ENCODE measurements at regions not wholly inside any gene's neighbourhood (a gene's known extent, or its start where the extent isn't known, plus 50 kb on each side); places are given as distances from the start of the nearest gene placed in this dataset.

GRCh38 chr5:61687371-61687770 is 355.3 kb downstream of the ZSWIM6 start:
- no peak for DNase-seq
- no peaks in the 10 kb centered on the region for H3K36me3 Mint-ChIP-seq (ENCODE audit: low read depth)
- no peaks in the 10 kb centered on the region for H3K4me1 Mint-ChIP-seq
- no peak for ATAC-seq
- no peaks in the 10 kb centered on the region for H3K9me3 ChIP-seq (ENCODE audit: control insufficient read depth, low read length, poor library complexity, severe bottlenecking)
- H3K27me3 Mint-ChIP-seq = peaks cover 41% of the 10 kb centered on the region
- H3K4me3 Mint-ChIP-seq = no peak overlapping the region
- no peak overlapping the region for H3K27ac Mint-ChIP-seq

- no peaks in the 10 kb centered on the region for H3K9me3 ChIP-seq (ENCODE audit: control insufficient read depth, low read length, poor library complexity, severe bottlenecking)
- Mint-ChIP-seq H3K4me1 (no peaks in the 10 kb centered on the region), H3K27me3 (peaks cover 41% of the 10 kb centered on the region), H3K4me3 (no peak overlapping the region), H3K27ac (no peak overlapping the region), H3K36me3 (ENCODE audit: low read depth) (no peaks in the 10 kb centered on the region)
- DNase-seq (no peak), ATAC-seq (no peak)
Measured at GRCh38 chr5:61689153-61689846, 357.2 kb downstream of the ZSWIM6 start.

- Mint-ChIP-seq H3K36me3 (ENCODE audit: low read depth) (no peaks in the 10 kb centered on the region), H3K4me3 (no peak overlapping the region), H3K27ac (no peak overlapping the region), H3K4me1 (no peaks in the 10 kb centered on the region), H3K27me3 (peaks cover 11% of the 10 kb centered on the region)
- DNase-seq = no peak
- no peaks in the 10 kb centered on the region for H3K9me3 ChIP-seq (ENCODE audit: control insufficient read depth, low read length, poor library complexity, severe bottlenecking)
- no peak for ATAC-seq
Measured at GRCh38 chr5:61697809-61698558, 365.9 kb downstream of the ZSWIM6 start.

DNA sequence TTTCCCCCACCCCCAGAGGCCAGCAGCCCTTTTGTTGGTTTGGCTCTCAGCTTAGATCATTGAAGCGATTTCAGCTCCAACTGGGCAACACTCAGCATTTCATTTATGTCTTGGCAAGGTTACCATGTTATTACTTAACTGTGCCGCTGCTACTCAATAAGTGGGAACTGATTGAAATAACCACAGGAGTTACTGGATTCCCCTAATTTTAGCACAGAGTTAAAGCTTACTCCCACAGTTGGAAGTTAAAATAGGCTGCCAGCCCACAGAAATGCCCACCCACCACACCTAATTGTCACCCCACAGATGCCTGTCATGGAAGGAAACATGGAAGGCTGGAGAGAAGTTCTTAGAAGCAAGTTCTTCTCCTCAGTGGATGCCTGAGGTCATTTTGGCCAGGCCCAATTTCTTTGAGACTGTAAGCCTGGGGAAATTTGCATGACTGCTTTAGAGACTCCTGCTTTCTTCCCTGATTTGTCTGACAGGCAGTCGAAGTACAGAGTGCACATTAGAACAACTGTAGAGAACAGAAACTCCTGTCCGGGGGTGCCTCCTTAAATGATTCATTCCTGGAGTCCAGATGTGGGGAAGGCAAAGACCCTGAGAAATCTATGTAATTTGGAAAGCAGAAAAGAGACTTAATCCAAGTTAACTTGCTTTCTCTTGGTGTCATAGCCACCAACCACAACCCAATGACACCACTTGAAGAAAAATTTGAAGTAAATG is 370.0 kb downstream of the ZSWIM6 start:
- no peak for ATAC-seq
- Mint-ChIP-seq H3K4me3 (no peak overlapping the region), H3K27me3 (peaks cover 16% of the 10 kb centered on the region), H3K36me3 (ENCODE audit: low read depth) (no peaks in the 10 kb centered on the region), H3K4me1 (no peaks in the 10 kb centered on the region), H3K27ac (no peak overlapping the region)
- H3K9me3 ChIP-seq (ENCODE audit: control insufficient read depth, low read length, poor library complexity, severe bottlenecking) = no peaks in the 10 kb centered on the region
- no peak for DNase-seq

DNA sequence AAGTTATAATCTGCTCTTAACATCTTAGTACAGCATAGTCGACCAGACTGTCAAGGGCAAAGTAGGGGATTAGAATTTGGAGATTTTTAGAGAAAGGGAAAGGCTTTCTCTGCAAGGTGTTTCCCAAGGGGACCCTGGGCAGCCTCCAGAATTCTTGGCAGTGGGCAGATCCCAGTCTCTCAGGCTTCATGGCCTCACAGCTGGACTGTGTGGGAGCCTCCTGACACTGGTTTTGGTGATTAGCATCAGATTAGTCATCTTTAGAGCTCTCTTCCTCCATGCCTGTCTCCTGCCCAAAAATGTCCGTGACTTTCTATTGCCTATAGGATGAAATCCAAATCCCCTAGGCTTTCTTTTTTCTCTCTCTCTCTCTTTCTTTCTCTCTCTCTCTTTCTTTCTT is 370.7 kb downstream of the ZSWIM6 start:
- no peak overlapping the region for H3K27ac Mint-ChIP-seq
- H3K9me3 ChIP-seq (ENCODE audit: control insufficient read depth, low read length, poor library complexity, severe bottlenecking) = no peaks in the 10 kb centered on the region
- H3K4me1 Mint-ChIP-seq = no peaks in the 10 kb centered on the region
- DNase-seq (no peak), ATAC-seq (no peak)
- no peaks in the 10 kb centered on the region for H3K36me3 Mint-ChIP-seq (ENCODE audit: low read depth)
- H3K27me3 Mint-ChIP-seq = peaks cover 16% of the 10 kb centered on the region
- no peak overlapping the region for H3K4me3 Mint-ChIP-seq

DNA sequence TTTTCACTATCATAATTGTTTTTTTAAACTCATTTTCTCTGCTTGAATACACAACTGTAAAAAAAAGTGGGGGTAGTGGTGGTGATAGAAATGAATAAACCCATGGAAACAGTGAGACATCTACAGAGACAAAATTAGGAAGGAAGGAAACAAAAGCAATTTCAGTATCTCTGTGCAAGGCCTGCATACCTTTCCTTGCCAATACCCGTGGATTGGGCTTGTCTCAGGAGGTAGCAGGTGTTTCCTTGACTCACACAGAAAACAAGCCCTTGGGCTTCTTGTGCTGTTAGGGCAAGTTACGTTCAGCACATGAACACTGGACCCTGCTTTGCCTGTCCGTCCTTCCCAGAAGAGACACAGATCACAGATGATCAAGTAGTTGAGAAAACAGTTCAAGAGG is 372.2 kb downstream of the ZSWIM6 start:
- DNase-seq = no peak
- no peaks in the 10 kb centered on the region for H3K36me3 Mint-ChIP-seq (ENCODE audit: low read depth)
- ATAC-seq = no peak
- no peak overlapping the region for H3K4me3 Mint-ChIP-seq
- no peak overlapping the region for H3K27ac Mint-ChIP-seq
- H3K27me3 Mint-ChIP-seq = peaks cover 10% of the 10 kb centered on the region
- H3K4me1 Mint-ChIP-seq = no peaks in the 10 kb centered on the region
- no peaks in the 10 kb centered on the region for H3K9me3 ChIP-seq (ENCODE audit: control insufficient read depth, low read length, poor library complexity, severe bottlenecking)

GRCh38 chr5:61706751-61707150 is 374.7 kb downstream of the ZSWIM6 start:
- no peak overlapping the region for H3K4me3 Mint-ChIP-seq

DNA sequence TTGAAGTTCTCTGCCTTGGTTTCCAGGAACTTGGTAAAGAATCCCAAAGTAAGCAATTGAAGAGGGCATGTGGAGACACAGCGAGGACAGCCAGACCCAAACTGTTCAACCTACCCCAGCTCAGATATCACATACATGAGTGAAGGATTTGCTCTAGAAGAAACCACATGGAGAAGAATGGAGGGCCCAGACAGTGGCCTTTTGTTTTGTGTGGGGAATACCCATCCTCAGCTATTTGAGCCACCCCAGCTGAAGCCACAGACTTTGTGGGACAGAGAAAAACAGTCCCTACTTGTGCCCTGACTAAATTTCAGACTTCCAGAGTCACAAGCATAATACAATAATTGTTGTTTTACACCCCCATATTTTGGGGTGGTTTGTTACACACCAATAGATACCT is 387.1 kb downstream of the ZSWIM6 start:
- no peaks in the 10 kb centered on the region for H3K27me3 Mint-ChIP-seq
- no peak overlapping the region for H3K27ac Mint-ChIP-seq
- H3K36me3 Mint-ChIP-seq (ENCODE audit: low read depth) = no peaks in the 10 kb centered on the region
- ATAC-seq (no peak), DNase-seq (no peak)
- H3K4me1 Mint-ChIP-seq = no peaks in the 10 kb centered on the region
- no peak overlapping the region for H3K4me3 Mint-ChIP-seq
- H3K9me3 ChIP-seq (ENCODE audit: control insufficient read depth, low read length, poor library complexity, severe bottlenecking) = no peaks in the 10 kb centered on the region

More at GRCh38 chr5:61706751-61707150, 374.7 kb downstream of the ZSWIM6 start:
- peaks cover 5% of the 10 kb centered on the region for H3K27me3 Mint-ChIP-seq
- no peak for ATAC-seq
- H3K9me3 ChIP-seq (ENCODE audit: control insufficient read depth, low read length, poor library complexity, severe bottlenecking) = no peaks in the 10 kb centered on the region
- no peak overlapping the region for H3K27ac Mint-ChIP-seq
- no peak for DNase-seq
- no peaks in the 10 kb centered on the region for H3K4me1 Mint-ChIP-seq
- no peaks in the 10 kb centered on the region for H3K36me3 Mint-ChIP-seq (ENCODE audit: low read depth)

DNA sequence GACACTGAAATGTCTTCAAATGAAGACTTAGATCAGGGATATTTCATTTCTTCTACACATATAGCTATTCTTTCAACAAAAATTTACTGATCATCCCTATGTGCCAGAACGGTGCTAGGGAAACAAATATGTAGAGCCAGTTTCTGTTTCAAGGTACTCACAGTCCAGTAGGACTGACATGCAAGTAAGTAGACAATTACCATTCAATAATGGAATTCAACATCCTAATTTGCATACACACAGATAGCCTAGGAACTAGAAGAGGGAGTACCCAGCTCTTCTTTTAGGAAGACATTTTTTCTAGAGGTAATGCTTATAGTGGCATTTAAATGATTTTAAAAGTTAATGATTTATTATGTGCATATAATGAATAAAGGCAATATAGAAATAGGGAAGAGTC is 388.8 kb downstream of the ZSWIM6 start:
- Mint-ChIP-seq H3K36me3 (ENCODE audit: low read depth) (no peaks in the 10 kb centered on the region), H3K27ac (no peak overlapping the region), H3K4me3 (no peak overlapping the region), H3K4me1 (no peaks in the 10 kb centered on the region), H3K27me3 (peaks cover 4% of the 10 kb centered on the region)
- DNase-seq (no peak), ATAC-seq (no peak)
- H3K9me3 ChIP-seq (ENCODE audit: control insufficient read depth, low read length, poor library complexity, severe bottlenecking) = no peaks in the 10 kb centered on the region

GRCh38 chr5:61724102-61724501 is 392.0 kb downstream of the ZSWIM6 start:
- H3K27ac Mint-ChIP-seq = no peak overlapping the region
- peaks cover 10% of the 10 kb centered on the region for H3K27me3 Mint-ChIP-seq
- H3K4me3 Mint-ChIP-seq = no peak overlapping the region
- no peaks in the 10 kb centered on the region for H3K9me3 ChIP-seq (ENCODE audit: control insufficient read depth, low read length, poor library complexity, severe bottlenecking)
- no peaks in the 10 kb centered on the region for H3K36me3 Mint-ChIP-seq (ENCODE audit: low read depth)
- no peak for ATAC-seq
- no peaks in the 10 kb centered on the region for H3K4me1 Mint-ChIP-seq
- no peak for DNase-seq

DNA sequence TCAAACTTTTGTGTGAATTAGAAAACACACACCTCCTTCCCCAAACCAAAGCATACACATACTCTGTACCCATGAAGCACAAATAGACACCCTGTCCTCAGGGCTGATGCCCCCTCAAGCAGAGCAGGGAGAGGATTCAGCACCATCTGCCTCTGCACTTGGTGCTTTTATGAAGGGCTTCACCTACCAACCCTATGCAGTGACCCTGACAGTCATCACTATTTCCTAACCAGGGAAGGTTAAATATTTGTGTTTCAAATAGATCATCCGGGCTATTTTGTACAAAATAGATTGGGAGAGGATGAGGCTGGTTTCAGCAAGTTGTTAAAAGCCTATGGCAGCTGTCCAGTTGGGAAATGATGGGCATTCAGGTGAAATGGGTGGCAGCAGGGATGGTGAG is 396.2 kb downstream of the ZSWIM6 start:
- Mint-ChIP-seq H3K36me3 (ENCODE audit: low read depth) (no peaks in the 10 kb centered on the region), H3K4me3 (no peak overlapping the region)

GRCh38 chr5:61730866-61731265 is 398.8 kb downstream of the ZSWIM6 start:
- H3K4me3 Mint-ChIP-seq = no peak overlapping the region
- H3K36me3 Mint-ChIP-seq (ENCODE audit: low read depth) = no peaks in the 10 kb centered on the region
- peaks cover 32% of the 10 kb centered on the region for H3K27me3 Mint-ChIP-seq
- no peaks in the 10 kb centered on the region for H3K9me3 ChIP-seq (ENCODE audit: control insufficient read depth, low read length, poor library complexity, severe bottlenecking)
- no peak overlapping the region for H3K27ac Mint-ChIP-seq
- H3K4me1 Mint-ChIP-seq = no peaks in the 10 kb centered on the region
- ATAC-seq (no peak), DNase-seq (no peak)

More for the DNA sequence above, 396.2 kb downstream of the ZSWIM6 start:
- H3K4me1 Mint-ChIP-seq = no peaks in the 10 kb centered on the region
- no peak overlapping the region for H3K27ac Mint-ChIP-seq
- ATAC-seq = no peak
- no peak for DNase-seq
- peaks cover 36% of the 10 kb centered on the region for H3K27me3 Mint-ChIP-seq
- no peaks in the 10 kb centered on the region for H3K9me3 ChIP-seq (ENCODE audit: control insufficient read depth, low read length, poor library complexity, severe bottlenecking)

GRCh38 chr5:61731267-61731945 is 399.3 kb downstream of the ZSWIM6 start:
- peaks cover 31% of the 10 kb centered on the region for H3K27me3 Mint-ChIP-seq
- no peak overlapping the region for H3K4me3 Mint-ChIP-seq
- DNase-seq (no peak), ATAC-seq (no peak)
- no peaks in the 10 kb centered on the region for H3K4me1 Mint-ChIP-seq
- no peaks in the 10 kb centered on the region for H3K9me3 ChIP-seq (ENCODE audit: control insufficient read depth, low read length, poor library complexity, severe bottlenecking)
- H3K27ac Mint-ChIP-seq = no peak overlapping the region
- H3K36me3 Mint-ChIP-seq (ENCODE audit: low read depth) = no peaks in the 10 kb centered on the region

Data from T-helper 17 cell (primary cell).